Hepatic stellate cell (primary cell): ENCODE measurements at regions not wholly inside any gene's neighbourhood (a gene's known extent, or its start where the extent isn't known, plus 50 kb on each side); places are given as distances from the start of the nearest gene placed in this dataset.
"Not testable (repeated sequence)": the region's sequence is repeated elsewhere in the genome, so short reads cannot be mapped to it uniquely, and the experiment has no call there.

Experiments
- DNase-seq: peaks from one replicate; pipeline ENCODE4 v3.0.0; 2011; ENCODE audit warnings: low spot score

- no peak for DNase-seq
Measured at GRCh38 chr14:105903971-105904370, 377.6 kb downstream of the TMEM121 start.

GRCh38 chr14:105904379-105904778, 378.0 kb downstream of the TMEM121 start:
- no peak for DNase-seq

DNA sequence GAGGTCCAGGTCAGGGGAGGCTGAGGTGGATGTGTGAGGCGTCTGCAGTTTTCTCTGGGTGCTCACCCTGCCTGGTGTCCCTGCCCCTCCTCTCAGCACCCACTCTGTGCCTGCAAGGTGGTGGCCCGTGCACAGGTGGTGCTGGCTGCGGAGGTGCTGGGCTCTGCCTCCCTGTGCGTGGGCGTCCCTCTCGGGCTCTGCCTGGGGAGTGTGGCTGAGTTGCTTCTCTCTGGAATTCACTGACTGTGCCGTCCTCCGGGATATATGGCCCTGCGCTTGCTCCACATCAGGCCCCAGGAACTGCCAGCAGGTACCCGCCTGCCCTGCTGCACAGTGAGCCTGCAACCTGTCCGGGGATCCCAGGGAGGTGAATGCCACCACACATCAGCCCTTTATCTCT, 379.1 kb downstream of the TMEM121 start:
- no peak for DNase-seq

- no peak for DNase-seq
Measured at GRCh38 chr14:105907276-105907675, 380.9 kb downstream of the TMEM121 start.

- DNase-seq, result no peak
Measured at GRCh38 chr14:105908006-105908405, 381.6 kb downstream of the TMEM121 start.

GRCh38 chr14:105908481-105908911, 382.1 kb downstream of the TMEM121 start:
- DNase-seq, result no peak

DNA sequence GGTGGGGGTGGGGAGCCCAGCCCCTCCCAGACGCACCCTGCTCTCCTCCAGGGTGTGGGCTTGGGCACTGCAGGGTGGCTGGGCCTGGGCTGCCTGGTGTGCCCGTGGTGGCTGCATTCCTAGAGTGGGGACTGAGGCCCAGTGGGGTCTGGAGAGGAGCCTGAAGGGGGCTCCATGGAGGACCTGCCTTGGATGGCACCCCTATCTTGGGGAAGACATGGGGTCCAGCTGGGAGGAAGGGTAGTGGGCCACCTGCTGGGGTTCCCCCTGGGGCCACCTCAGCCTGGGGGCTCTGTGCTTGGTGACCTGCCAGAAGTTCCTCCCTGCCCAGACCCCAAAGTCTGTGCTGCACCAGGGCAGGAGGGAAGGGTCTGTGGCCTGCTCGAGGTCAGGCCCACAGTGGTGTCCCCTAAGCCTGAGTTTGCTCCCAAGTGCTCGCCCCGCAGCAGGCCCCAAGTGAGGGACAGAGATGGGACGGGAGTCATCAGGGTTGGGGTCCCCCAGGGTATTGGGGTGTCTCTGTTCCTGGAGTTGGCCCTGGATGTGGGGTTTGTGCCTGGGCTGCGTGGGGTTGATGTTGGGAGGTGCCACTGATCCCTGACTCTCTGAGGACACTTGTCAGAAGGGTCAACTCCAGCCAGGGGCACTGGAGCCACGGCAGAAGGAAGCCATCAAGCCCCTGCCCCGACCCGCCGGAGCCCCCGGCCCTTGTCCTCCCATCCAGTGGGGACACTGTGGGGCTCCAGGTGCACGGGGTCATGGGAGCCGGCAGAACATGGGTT, 382.9 kb downstream of the TMEM121 start:
- no peak for DNase-seq

- not testable (repeated sequence) for DNase-seq
Measured at GRCh38 chr14:105909828-105910120, 383.4 kb downstream of the TMEM121 start.

DNA sequence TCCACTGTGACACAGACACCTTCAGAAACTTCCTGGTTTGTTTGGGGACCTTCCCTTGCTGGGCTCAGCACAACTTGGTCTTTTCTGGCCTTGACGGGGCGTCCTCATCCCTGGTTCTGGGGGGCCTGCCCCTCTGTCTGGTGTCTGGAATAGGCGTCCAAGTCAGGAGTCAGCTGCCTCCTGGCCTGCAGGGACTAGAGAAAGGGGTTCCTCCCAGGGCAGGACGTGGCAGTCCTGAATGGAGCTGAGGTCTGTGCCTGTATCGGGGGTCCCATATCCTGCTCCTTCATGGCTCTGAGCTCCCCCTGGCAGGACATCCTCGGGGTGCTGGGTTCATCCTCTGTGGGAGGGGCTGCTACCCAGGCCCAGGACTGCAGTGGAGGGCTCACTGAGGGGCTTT, 384.0 kb downstream of the TMEM121 start:
- DNase-seq, result no peak

DNA sequence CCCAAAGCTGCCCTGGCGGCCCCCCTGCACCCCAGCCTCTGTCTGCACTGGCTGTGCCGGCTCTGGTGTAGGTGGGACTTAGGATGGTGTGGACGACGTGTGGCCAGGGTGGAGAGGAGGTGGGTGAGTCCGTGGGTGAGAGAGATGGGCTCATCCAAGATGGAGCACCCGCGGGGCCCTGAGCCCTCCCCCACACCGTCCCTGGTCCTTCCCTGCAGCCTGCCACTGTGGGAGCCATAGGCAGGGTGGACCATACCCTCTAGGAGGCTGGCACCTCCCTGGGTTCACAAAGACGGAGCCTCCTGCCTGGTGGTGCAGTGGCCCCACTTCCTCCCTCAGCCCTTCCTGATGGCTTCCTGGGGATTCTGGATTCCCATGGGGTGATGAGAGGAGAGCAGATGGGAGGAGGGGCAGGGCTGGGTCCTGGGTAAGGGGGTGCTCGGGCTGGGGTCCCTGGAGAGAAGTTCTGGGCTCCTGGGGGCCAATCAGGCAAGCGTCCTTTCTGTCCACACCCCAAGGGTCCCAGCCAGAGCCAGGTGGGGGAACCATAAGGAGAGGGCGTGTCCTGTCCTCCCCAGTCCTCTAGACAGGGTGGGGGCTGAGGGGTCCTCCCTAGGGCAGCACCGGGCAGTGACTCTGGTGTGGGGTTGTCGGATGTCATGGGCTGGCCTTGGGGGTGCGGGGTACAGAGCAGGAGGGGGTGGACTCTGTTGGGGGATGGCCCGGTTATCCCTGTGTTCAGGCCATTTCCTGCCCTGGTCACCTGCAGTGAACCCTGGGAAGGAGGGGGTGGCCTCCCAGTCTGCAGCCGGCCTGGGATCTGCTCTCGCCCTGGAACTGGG, 384.8 kb downstream of the TMEM121 start:
- no peak for DNase-seq

GRCh38 chr14:105911848-105912292, 385.5 kb downstream of the TMEM121 start:
- not testable (repeated sequence) for DNase-seq

- no peak for DNase-seq
Measured at GRCh38 chr14:105912641-105913180, 386.3 kb downstream of the TMEM121 start.

DNA sequence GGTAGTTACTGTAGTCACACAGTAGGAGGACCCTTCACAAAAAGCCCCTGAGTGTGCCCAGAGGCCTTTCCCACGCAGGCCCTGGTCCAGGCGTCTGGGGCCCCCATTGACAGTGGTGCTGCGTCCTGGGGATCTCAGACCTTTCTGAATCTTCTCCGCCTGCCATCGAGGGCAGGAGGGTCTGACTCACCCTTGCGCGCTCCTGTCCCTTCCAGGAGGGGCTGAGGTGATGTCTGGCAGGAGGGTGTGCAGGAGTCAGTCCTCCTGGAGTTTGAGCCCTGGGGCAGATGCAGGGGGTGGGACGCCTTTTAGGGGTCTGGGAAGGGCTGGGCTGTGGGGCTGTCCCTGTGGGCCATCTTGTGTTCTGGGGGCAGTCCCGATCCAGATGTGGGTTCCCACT, 386.8 kb downstream of the TMEM121 start:
- DNase-seq, result no peak

GRCh38 chr14:105913861-105914260, 387.5 kb downstream of the TMEM121 start:
- DNase-seq, result no peak

DNA sequence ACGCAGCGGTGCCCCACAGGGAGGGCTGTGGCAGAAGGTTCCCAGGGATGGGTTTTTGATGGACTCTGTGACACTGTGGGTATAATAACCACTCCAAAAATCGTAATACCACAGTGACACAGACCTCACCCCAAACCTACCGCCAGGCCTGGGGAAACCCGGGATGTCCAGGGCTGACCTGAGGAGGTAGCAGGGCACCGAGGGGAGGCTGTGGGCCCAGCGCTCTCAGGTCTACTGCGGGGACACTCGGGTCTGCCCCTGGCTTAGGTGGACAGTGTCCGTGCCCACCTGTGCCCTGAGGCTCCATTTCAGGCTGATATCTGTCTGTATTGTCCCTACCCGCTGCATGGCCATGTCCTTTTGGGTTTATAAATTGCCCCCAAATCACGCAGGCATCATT, 387.9 kb downstream of the TMEM121 start:
- not testable (repeated sequence) for DNase-seq

- no peak for DNase-seq
Measured at GRCh38 chr14:105914738-105915385, 388.5 kb downstream of the TMEM121 start.

DNA sequence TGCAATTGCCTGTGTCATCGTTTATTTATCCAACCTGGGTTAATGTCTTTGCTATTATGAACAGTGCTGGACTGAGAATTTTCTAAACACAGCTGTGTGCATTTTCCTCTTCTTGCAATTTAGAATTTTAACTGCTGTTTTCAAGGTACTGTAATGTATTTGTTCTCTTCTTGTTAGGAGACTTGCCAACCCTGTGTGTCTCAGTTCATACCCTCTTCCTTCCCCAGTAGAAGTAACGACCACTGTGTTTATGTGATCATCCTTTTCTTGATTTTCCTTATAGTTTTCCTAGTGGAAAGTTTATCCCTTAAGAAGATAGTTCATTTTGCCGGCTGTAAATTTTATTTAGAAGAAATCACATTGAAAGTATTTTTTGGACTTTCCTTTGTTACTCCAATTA, 389.2 kb downstream of the TMEM121 start:
- DNase-seq, result not testable (repeated sequence)

- DNase-seq, result not testable (repeated sequence)
Measured at GRCh38 chr14:105917136-105917932, 391.0 kb downstream of the TMEM121 start.

- no peak for DNase-seq
Measured at GRCh38 chr14:105917933-105918436, 391.6 kb downstream of the TMEM121 start.

- no peak for DNase-seq
Measured at GRCh38 chr14:105918496-105919262, 392.3 kb downstream of the TMEM121 start.
